ENCODE measurements at regions not wholly inside any gene's neighbourhood (a gene's known extent, or its start where the extent isn't known, plus 50 kb on each side); places are given as distances from the start of the nearest gene placed in this dataset.

- no peak overlapping the region for H3K27ac ChIP-seq
- H3K9me3 ChIP-seq (replicated peaks in 1 of 3), result no peaks in the 10 kb centered on the region
- no peaks in the 10 kb centered on the region for H3K36me3 ChIP-seq (replicated peaks in 1 of 2)
- H3K4me3 ChIP-seq, result no peak overlapping the region
- no peak for DNase-seq
- intact Hi-C loops (cut with DNase I), result no loop called here
- no peaks in the 10 kb centered on the region for H3K27me3 ChIP-seq
- TF ChIP-seq POLR2A (IDR thresholded peaks at IDR 0.05) (no peak), CTCF (IDR thresholded peaks at IDR 0.05) (no peak)
- H3K4me1 ChIP-seq (replicated peaks in 1 of 2), result no peaks in the 10 kb centered on the region
- WGBS, 4 donors, result 64 to 81% (median 70%) methylated on average over 3 of the region's 3 CpGs
Observed at GRCh38 chr12:17954788-17955187, 135.2 kb downstream of the RERGL start.

GRCh38 chr12:17950898-17951297, 139.1 kb downstream of the RERGL start:
- no peaks in the 10 kb centered on the region for H3K4me1 ChIP-seq (replicated peaks in 1 of 2)
- H3K4me3 ChIP-seq, result no peak overlapping the region
- WGBS, 4 donors, result 59 to 78% (median 66%) methylated on average over 2 of the region's 2 CpGs
- no peak for TF ChIP-seq CTCF (IDR thresholded peaks at IDR 0.05)
- TF ChIP-seq POLR2A (IDR thresholded peaks at IDR 0.05), result no peak
- H3K27me3 ChIP-seq, result no peaks in the 10 kb centered on the region
- H3K27ac ChIP-seq, result no peak overlapping the region
- no peak for DNase-seq
- intact Hi-C loops (cut with DNase I), result no loop called here
- no peaks in the 10 kb centered on the region for H3K9me3 ChIP-seq (replicated peaks in 1 of 3)
- H3K36me3 ChIP-seq (replicated peaks in 1 of 2), result no peaks in the 10 kb centered on the region

GRCh38 chr12:17949558-17950141, 140.3 kb downstream of the RERGL start:
- no peaks in the 10 kb centered on the region for H3K9me3 ChIP-seq (replicated peaks in 1 of 3)
- intact Hi-C loops (cut with DNase I), result no loop called here
- no peak for DNase-seq
- H3K27ac ChIP-seq, result no peak overlapping the region
- no peaks in the 10 kb centered on the region for H3K4me1 ChIP-seq (replicated peaks in 1 of 2)
- no peaks in the 10 kb centered on the region for H3K27me3 ChIP-seq
- no peak overlapping the region for H3K4me3 ChIP-seq
- no peaks in the 10 kb centered on the region for H3K36me3 ChIP-seq (replicated peaks in 1 of 2)
- 66 to 71% (median 69%) methylated on average over 2 of the region's 2 CpGs for WGBS, 4 donors
- no peak for TF ChIP-seq POLR2A (IDR thresholded peaks at IDR 0.05)
- TF ChIP-seq CTCF (IDR thresholded peaks at IDR 0.05), result no peak

- no peaks in the 10 kb centered on the region for H3K27me3 ChIP-seq
- 55 to 67% (median 61%) methylated on average over 4 of the region's 4 CpGs for WGBS, 4 donors
- DNase-seq, result no peak
- no peak overlapping the region for H3K27ac ChIP-seq
- H3K4me3 ChIP-seq, result no peak overlapping the region
- H3K9me3 ChIP-seq (replicated peaks in 1 of 3), result no peaks in the 10 kb centered on the region
- H3K36me3 ChIP-seq (replicated peaks in 1 of 2), result no peaks in the 10 kb centered on the region
- no peak for TF ChIP-seq CTCF (IDR thresholded peaks at IDR 0.05)
- TF ChIP-seq POLR2A (IDR thresholded peaks at IDR 0.05), result no peak
- intact Hi-C loops (cut with DNase I), result no loop called here
- H3K4me1 ChIP-seq (replicated peaks in 1 of 2), result no peaks in the 10 kb centered on the region
Observed at GRCh38 chr12:17928708-17929366, 161.2 kb downstream of the RERGL start.

Measured in adrenal gland (tissue), 9 donors.